ENCODE measurements at regions not wholly inside any gene's neighbourhood (a gene's known extent, or its start where the extent isn't known, plus 50 kb on each side); places are given as distances from the start of the nearest gene placed in this dataset.

- no peak overlapping the region for H3K4me3 ChIP-seq (ENCODE audit: low read depth, low read length)
- H3K9ac ChIP-seq (ENCODE audit: low read length) = no peak overlapping the region
- H3K36me3 ChIP-seq (ENCODE audit: control insufficient read depth, insufficient read depth, low read length) = 0 out of 2 replicates have a peak, but pooled peaks cover 2% of the 10 kb centered on the region
- H3K27ac ChIP-seq (ENCODE audit: low read depth, low read length) = no peak overlapping the region
- H3K27me3 ChIP-seq (ENCODE audit: control insufficient read depth, insufficient read depth, low read length) = no peaks in the 10 kb centered on the region
- peaks cover 10% of the 10 kb centered on the region for H3K4me1 ChIP-seq (ENCODE audit: control insufficient read depth, insufficient read depth, low read length)
- no peaks in the 10 kb centered on the region for H3K9me3 ChIP-seq (ENCODE audit: control insufficient read depth, insufficient read depth, low read depth, low read length)
Observed at GRCh38 chr4:112770114-112770513, 133.2 kb downstream of the LARP7 start.

- H3K27ac ChIP-seq (ENCODE audit: low read depth, low read length) = no peak overlapping the region
- no peak overlapping the region for H3K9ac ChIP-seq (ENCODE audit: low read length)
- H3K27me3 ChIP-seq (ENCODE audit: control insufficient read depth, insufficient read depth, low read length) = no peaks in the 10 kb centered on the region
- H3K36me3 ChIP-seq (ENCODE audit: control insufficient read depth, insufficient read depth, low read length) = 0 out of 2 replicates have a peak, but pooled peaks cover 2% of the 10 kb centered on the region
- H3K9me3 ChIP-seq (ENCODE audit: control insufficient read depth, insufficient read depth, low read depth, low read length) = peaks cover 5% of the 10 kb centered on the region; the same call in 1 of the 2 replicates
- H3K4me3 ChIP-seq (ENCODE audit: low read depth, low read length) = no peak overlapping the region
- H3K4me1 ChIP-seq (ENCODE audit: control insufficient read depth, insufficient read depth, low read length) = peaks cover 12% of the 10 kb centered on the region
Observed at GRCh38 chr4:112775801-112776200, 138.9 kb downstream of the LARP7 start.

GRCh38 chr4:112776535-112776934 lies 139.6 kb downstream of the LARP7 start:
- H3K9me3 ChIP-seq (ENCODE audit: control insufficient read depth, insufficient read depth, low read depth, low read length) = peaks cover 5% of the 10 kb centered on the region; the same call in 1 of the 2 replicates
- no peak overlapping the region for H3K4me3 ChIP-seq (ENCODE audit: low read depth, low read length)
- H3K27ac ChIP-seq (ENCODE audit: low read depth, low read length) = no peak overlapping the region
- H3K27me3 ChIP-seq (ENCODE audit: control insufficient read depth, insufficient read depth, low read length) = no peaks in the 10 kb centered on the region
- H3K36me3 ChIP-seq (ENCODE audit: control insufficient read depth, insufficient read depth, low read length) = 0 out of 2 replicates have a peak, but pooled peaks cover 2% of the 10 kb centered on the region
- peaks cover 12% of the 10 kb centered on the region for H3K4me1 ChIP-seq (ENCODE audit: control insufficient read depth, insufficient read depth, low read length)
- H3K9ac ChIP-seq (ENCODE audit: low read length) = no peak overlapping the region

- H3K27me3 ChIP-seq (ENCODE audit: control insufficient read depth, insufficient read depth, low read length) = no peaks in the 10 kb centered on the region
- H3K4me1 ChIP-seq (ENCODE audit: control insufficient read depth, insufficient read depth, low read length) = peaks cover 12% of the 10 kb centered on the region
- no peak overlapping the region for H3K4me3 ChIP-seq (ENCODE audit: low read depth, low read length)
- H3K36me3 ChIP-seq (ENCODE audit: control insufficient read depth, insufficient read depth, low read length) = no peaks in the 10 kb centered on the region
- peaks cover 5% of the 10 kb centered on the region; the same call in 1 of the 2 replicates for H3K9me3 ChIP-seq (ENCODE audit: control insufficient read depth, insufficient read depth, low read depth, low read length)
- H3K9ac ChIP-seq (ENCODE audit: low read length) = no peak overlapping the region
- no peak overlapping the region for H3K27ac ChIP-seq (ENCODE audit: low read depth, low read length)
Observed at GRCh38 chr4:112778520-112778919, 141.6 kb downstream of the LARP7 start.

- no peaks in the 10 kb centered on the region for H3K9me3 ChIP-seq (ENCODE audit: control insufficient read depth, insufficient read depth, low read depth, low read length)
- H3K9ac ChIP-seq (ENCODE audit: low read length) = no peak overlapping the region
- no peak overlapping the region for H3K4me3 ChIP-seq (ENCODE audit: low read depth, low read length)
- peaks cover 9% of the 10 kb centered on the region for H3K36me3 ChIP-seq (ENCODE audit: control insufficient read depth, insufficient read depth, low read length)
- no peaks in the 10 kb centered on the region for H3K27me3 ChIP-seq (ENCODE audit: control insufficient read depth, insufficient read depth, low read length)
- H3K27ac ChIP-seq (ENCODE audit: low read depth, low read length) = no peak overlapping the region
- no peaks in the 10 kb centered on the region for H3K4me1 ChIP-seq (ENCODE audit: control insufficient read depth, insufficient read depth, low read length)
Observed at GRCh38 chr4:112793033-112793432, 156.1 kb downstream of the LARP7 start.

GRCh38 chr4:112800001-112800400 lies 163.1 kb downstream of the LARP7 start:
- Histone ChIP-seq H3K4me3 (ENCODE audit: low read depth, low read length) (no peak overlapping the region), H3K36me3 (ENCODE audit: control insufficient read depth, insufficient read depth, low read length) (peaks cover 28% of the 10 kb centered on the region), H3K4me1 (ENCODE audit: control insufficient read depth, insufficient read depth, low read length) (0 out of 2 replicates have a peak, but pooled peaks cover 3% of the 10 kb centered on the region), H3K27ac (ENCODE audit: low read depth, low read length) (no peak overlapping the region), H3K9ac (ENCODE audit: low read length) (no peak overlapping the region), H3K9me3 (ENCODE audit: control insufficient read depth, insufficient read depth, low read depth, low read length) (no peaks in the 10 kb centered on the region), H3K27me3 (ENCODE audit: control insufficient read depth, insufficient read depth, low read length) (no peaks in the 10 kb centered on the region)

GRCh38 chr4:112801341-112801740 lies 164.4 kb downstream of the LARP7 start:
- Histone ChIP-seq H3K9ac (ENCODE audit: low read length) (no peak overlapping the region), H3K36me3 (ENCODE audit: control insufficient read depth, insufficient read depth, low read length) (peaks cover 28% of the 10 kb centered on the region), H3K27me3 (ENCODE audit: control insufficient read depth, insufficient read depth, low read length) (no peaks in the 10 kb centered on the region), H3K27ac (ENCODE audit: low read depth, low read length) (no peak overlapping the region), H3K4me1 (ENCODE audit: control insufficient read depth, insufficient read depth, low read length) (0 out of 2 replicates have a peak, but pooled peaks cover 3% of the 10 kb centered on the region), H3K9me3 (ENCODE audit: control insufficient read depth, insufficient read depth, low read depth, low read length) (no peaks in the 10 kb centered on the region), H3K4me3 (ENCODE audit: low read depth, low read length) (no peak overlapping the region)

- no peaks in the 10 kb centered on the region for H3K9me3 ChIP-seq (ENCODE audit: control insufficient read depth, insufficient read depth, low read depth, low read length)
- H3K4me1 ChIP-seq (ENCODE audit: control insufficient read depth, insufficient read depth, low read length) = 0 out of 2 replicates have a peak, but pooled peaks cover 3% of the 10 kb centered on the region
- no peak overlapping the region for H3K27ac ChIP-seq (ENCODE audit: low read depth, low read length)
- H3K36me3 ChIP-seq (ENCODE audit: control insufficient read depth, insufficient read depth, low read length) = peaks cover 21% of the 10 kb centered on the region
- no peak overlapping the region for H3K9ac ChIP-seq (ENCODE audit: low read length)
- no peak overlapping the region for H3K4me3 ChIP-seq (ENCODE audit: low read depth, low read length)
- H3K27me3 ChIP-seq (ENCODE audit: control insufficient read depth, insufficient read depth, low read length) = no peaks in the 10 kb centered on the region
Observed at GRCh38 chr4:112802780-112803179, 165.8 kb downstream of the LARP7 start.

- Histone ChIP-seq H3K36me3 (ENCODE audit: control insufficient read depth, insufficient read depth, low read length) (peaks cover 18% of the 10 kb centered on the region), H3K4me1 (ENCODE audit: control insufficient read depth, insufficient read depth, low read length) (no peaks in the 10 kb centered on the region), H3K9ac (ENCODE audit: low read length) (no peak overlapping the region)
Observed at GRCh38 chr4:112807083-112807482, 170.1 kb downstream of the LARP7 start.

GRCh38 chr4:112808001-112808400 lies 171.1 kb downstream of the LARP7 start:
- no peaks in the 10 kb centered on the region for H3K4me1 ChIP-seq (ENCODE audit: control insufficient read depth, insufficient read depth, low read length)
- H3K9me3 ChIP-seq (ENCODE audit: control insufficient read depth, insufficient read depth, low read depth, low read length) = no peaks in the 10 kb centered on the region
- H3K4me3 ChIP-seq (ENCODE audit: low read depth, low read length) = no peak overlapping the region
- no peaks in the 10 kb centered on the region for H3K27me3 ChIP-seq (ENCODE audit: control insufficient read depth, insufficient read depth, low read length)
- no peak overlapping the region for H3K27ac ChIP-seq (ENCODE audit: low read depth, low read length)
- peaks cover 22% of the 10 kb centered on the region for H3K36me3 ChIP-seq (ENCODE audit: control insufficient read depth, insufficient read depth, low read length)
- no peak overlapping the region for H3K9ac ChIP-seq (ENCODE audit: low read length)

More at GRCh38 chr4:112807083-112807482, 170.1 kb downstream of the LARP7 start:
- Histone ChIP-seq H3K4me3 (ENCODE audit: low read depth, low read length) (no peak overlapping the region), H3K27me3 (ENCODE audit: control insufficient read depth, insufficient read depth, low read length) (no peaks in the 10 kb centered on the region), H3K9me3 (ENCODE audit: control insufficient read depth, insufficient read depth, low read depth, low read length) (no peaks in the 10 kb centered on the region), H3K27ac (ENCODE audit: low read depth, low read length) (no peak overlapping the region)

GRCh38 chr4:112813790-112814189 lies 176.8 kb downstream of the LARP7 start:
- H3K4me3 ChIP-seq (ENCODE audit: low read depth, low read length) = no peak overlapping the region
- no peak overlapping the region for H3K27ac ChIP-seq (ENCODE audit: low read depth, low read length)
- H3K4me1 ChIP-seq (ENCODE audit: control insufficient read depth, insufficient read depth, low read length) = peaks cover 12% of the 10 kb centered on the region
- no peak overlapping the region for H3K9ac ChIP-seq (ENCODE audit: low read length)
- peaks cover 15% of the 10 kb centered on the region for H3K36me3 ChIP-seq (ENCODE audit: control insufficient read depth, insufficient read depth, low read length)
- H3K9me3 ChIP-seq (ENCODE audit: control insufficient read depth, insufficient read depth, low read depth, low read length) = no peaks in the 10 kb centered on the region
- H3K27me3 ChIP-seq (ENCODE audit: control insufficient read depth, insufficient read depth, low read length) = no peaks in the 10 kb centered on the region
